ENCODE measurements at regions not wholly inside any gene's neighbourhood (a gene's known extent, or its start where the extent isn't known, plus 50 kb on each side); places are given as distances from the start of the nearest gene placed in this dataset.

GRCh38 chr1:60742339-60742738 is 340.0 kb upstream of the NFIA start:
- Histone ChIP-seq H3K4me1 (no peaks in the 10 kb centered on the region), H3K4me3 (no peak overlapping the region), H3K9me3 (no peaks in the 10 kb centered on the region), H3K27ac (no peak overlapping the region), H3K36me3 (no peaks in the 10 kb centered on the region), H3K27me3 (no peaks in the 10 kb centered on the region)
- WGBS, 2 donors: 86 to 94% methylated on average over 4 of the region's 4 CpGs
- DNase-seq (no peak), ATAC-seq (no peak), FAIRE-seq (no peak)
- intact Hi-C loops (cut with DNase I): no loop called here
- TF ChIP-seq, protein P1, sequence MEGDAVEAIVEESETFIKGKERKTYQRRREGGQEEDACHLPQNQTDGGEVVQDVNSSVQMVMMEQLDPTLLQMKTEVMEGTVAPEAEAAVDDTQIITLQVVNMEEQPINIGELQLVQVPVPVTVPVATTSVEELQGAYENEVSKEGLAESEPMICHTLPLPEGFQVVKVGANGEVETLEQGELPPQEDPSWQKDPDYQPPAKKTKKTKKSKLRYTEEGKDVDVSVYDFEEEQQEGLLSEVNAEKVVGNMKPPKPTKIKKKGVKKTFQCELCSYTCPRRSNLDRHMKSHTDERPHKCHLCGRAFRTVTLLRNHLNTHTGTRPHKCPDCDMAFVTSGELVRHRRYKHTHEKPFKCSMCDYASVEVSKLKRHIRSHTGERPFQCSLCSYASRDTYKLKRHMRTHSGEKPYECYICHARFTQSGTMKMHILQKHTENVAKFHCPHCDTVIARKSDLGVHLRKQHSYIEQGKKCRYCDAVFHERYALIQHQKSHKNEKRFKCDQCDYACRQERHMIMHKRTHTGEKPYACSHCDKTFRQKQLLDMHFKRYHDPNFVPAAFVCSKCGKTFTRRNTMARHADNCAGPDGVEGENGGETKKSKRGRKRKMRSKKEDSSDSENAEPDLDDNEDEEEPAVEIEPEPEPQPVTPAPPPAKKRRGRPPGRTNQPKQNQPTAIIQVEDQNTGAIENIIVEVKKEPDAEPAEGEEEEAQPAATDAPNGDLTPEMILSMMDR (IDR thresholded peaks at IDR 0.05): no peak

DNA sequence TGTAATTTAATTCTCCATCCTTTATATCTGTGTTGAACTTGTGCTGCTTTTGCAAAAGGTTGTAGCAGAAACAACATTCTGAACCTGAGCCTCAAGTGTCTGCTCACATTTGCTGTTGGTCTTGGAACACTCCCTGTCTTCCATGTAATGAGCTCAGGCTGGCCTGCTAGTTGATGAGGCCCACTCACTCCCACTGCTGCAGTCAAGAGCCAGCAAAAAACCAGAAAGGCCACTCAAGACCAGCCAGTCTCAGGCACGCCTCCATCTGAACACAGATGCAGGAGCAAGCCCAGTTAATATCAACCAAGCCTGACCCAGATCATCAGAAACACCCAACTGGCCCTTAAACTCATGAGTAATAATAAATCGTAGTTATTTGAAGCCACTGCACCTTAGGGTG is 342.2 kb upstream of the NFIA start:
- Histone ChIP-seq H3K4me3 (no peak overlapping the region), H3K9me3 (no peaks in the 10 kb centered on the region), H3K27ac (no peak overlapping the region), H3K27me3 (no peaks in the 10 kb centered on the region), H3K36me3 (no peaks in the 10 kb centered on the region), H3K4me1 (no peaks in the 10 kb centered on the region)
- TF ChIP-seq, protein P1 (IDR thresholded peaks at IDR 0.05): no peak
- FAIRE-seq: no peak
- 74 to 77% methylated on average over 2 of the region's 2 CpGs for WGBS, 2 donors
- DNase-seq: no peak
- no peak for ATAC-seq
- intact Hi-C loops (cut with DNase I): no loop called here

- Histone ChIP-seq H3K9me3 (no peaks in the 10 kb centered on the region), H3K4me3 (no peak overlapping the region), H3K36me3 (no peaks in the 10 kb centered on the region), H3K27me3 (no peaks in the 10 kb centered on the region), H3K27ac (no peak overlapping the region), H3K4me1 (no peaks in the 10 kb centered on the region)
- FAIRE-seq: no peak
- ATAC-seq: no peak
- TF ChIP-seq, protein P1 (IDR thresholded peaks at IDR 0.05): no peak
- intact Hi-C loops (cut with DNase I): no loop called here
- DNase-seq: no peak
Measured at GRCh38 chr1:60739729-60740128, 342.6 kb upstream of the NFIA start.

DNA sequence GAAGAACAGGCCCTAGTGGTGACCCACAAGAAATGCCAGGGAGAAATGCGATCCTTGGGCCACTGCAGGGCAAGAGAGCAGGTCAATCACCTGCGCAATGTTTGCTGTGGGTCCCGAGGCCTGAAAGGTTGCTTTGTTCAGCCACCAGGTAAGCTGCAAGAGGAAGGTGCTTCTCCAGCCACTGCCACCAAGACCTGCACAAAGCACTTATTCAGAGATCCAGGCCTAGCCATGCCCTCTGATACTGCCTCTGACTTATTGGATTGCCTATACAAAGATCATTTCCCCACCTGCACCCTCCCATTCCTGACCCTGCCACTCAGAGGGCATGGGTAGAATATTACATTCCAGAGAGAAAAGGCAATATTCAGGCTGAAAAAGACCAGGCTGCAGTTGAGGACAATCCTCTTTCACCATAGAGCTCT is 349.4 kb upstream of the NFIA start:
- 53 to 55% methylated on average over 3 of the region's 3 CpGs for WGBS, 2 donors
- H3K9me3 ChIP-seq: no peaks in the 10 kb centered on the region
- TF ChIP-seq, protein P1 (IDR thresholded peaks at IDR 0.05): no peak
- intact Hi-C loops (cut with DNase I): no loop called here
- H3K36me3 ChIP-seq: no peaks in the 10 kb centered on the region
- FAIRE-seq: no peak
- ATAC-seq: peak in 2 of 4 donors; percentile 70 to 73
- DNase-seq: peak in 3 of 6 donors; percentile 12 to 26 (median 13)
- H3K4me3 ChIP-seq: no peak overlapping the region
- H3K4me1 ChIP-seq: no peaks in the 10 kb centered on the region
- H3K27ac ChIP-seq: peak overlapping the region in 1 of 4 donors; percentile 23
- no peaks in the 10 kb centered on the region for H3K27me3 ChIP-seq

- intact Hi-C loops (cut with DNase I): no loop called here
- H3K4me3 ChIP-seq: no peak overlapping the region
- DNase-seq (no peak), FAIRE-seq (no peak), ATAC-seq (no peak)
- TF ChIP-seq, protein P1 (IDR thresholded peaks at IDR 0.05): no peak
- no peak overlapping the region for H3K27ac ChIP-seq
- H3K4me1 ChIP-seq: peaks cover 0 to 4% (median 0%) of the 10 kb centered on the region in 3 donors
- H3K27me3 ChIP-seq: no peaks in the 10 kb centered on the region
- 49 to 64% methylated on average over 1 of the region's 1 CpG for WGBS, 2 donors
- H3K36me3 ChIP-seq: no peaks in the 10 kb centered on the region
- H3K9me3 ChIP-seq: no peaks in the 10 kb centered on the region
Measured at GRCh38 chr1:60731321-60731720, 351.0 kb upstream of the NFIA start.
